Cardiac muscle cell (in vitro differentiated cells and primary cell): ENCODE measurements at regions not wholly inside any gene's neighbourhood (a gene's known extent, or its start where the extent isn't known, plus 50 kb on each side); places are given as distances from the start of the nearest gene placed in this dataset.
A peak's percentile ranks its signal among the peaks of the same experiment; 100 is the strongest.

Experiments
- DNase-seq, 2 donors: peaks; one replicate each; pipeline versions ENCODE4 v3.0.0 to v3.0.0-alpha.2; 2010 to 2017; ENCODE audit warnings: low read depth in 1 of 2, low spot score in 1 of 2
- H3K27ac ChIP-seq: fragments of 200-600 bp; sonication (generic); 2 replicates; pipeline ENCODE4 v1.5.1; 2016
- H3K27me3 ChIP-seq: fragments of 200-600 bp; sonication (generic); 2 replicates; pipeline ENCODE4 v1.6.0; 2016; ENCODE audit warnings: control low read depth
- H3K36me3 ChIP-seq: fragments of 200-600 bp; sonication (generic); 2 replicates; pipeline ENCODE4 v1.5.1; 2016; ENCODE audit warnings: control low read depth
- H3K4me1 ChIP-seq: fragments of 200-600 bp; sonication (generic); 2 replicates; pipeline ENCODE4 v1.8.1; 2017; ENCODE audit warnings: low read depth, mild to moderate bottlenecking, mixed run types
- H3K4me3 ChIP-seq: fragments of 200-600 bp; sonication (generic); 2 replicates; pipeline ENCODE4 v1.5.1; 2016; ENCODE audit warnings: mild to moderate bottlenecking
- H3K9me3 ChIP-seq: fragments of 200-600 bp; sonication (generic); 2 replicates; pipeline ENCODE4 v1.5.1; 2017; ENCODE audit warnings: low read depth, mild to moderate bottlenecking, control low read depth
- CTCF ChIP-seq: IDR thresholded peaks from 2 replicates; pipeline ENCODE4 v1.5.1; 2012; ENCODE audit warnings: low read depth, mild to moderate bottlenecking, low read length

- Histone ChIP-seq H3K27ac (no peak overlapping the region), H3K36me3 (no peaks in the 10 kb centered on the region), H3K4me3 (no peak overlapping the region), H3K4me1 (peaks cover 37% of the 10 kb centered on the region), H3K9me3 (no peaks in the 10 kb centered on the region), H3K27me3 (no peaks in the 10 kb centered on the region)
- TF ChIP-seq CTCF = no peak
- DNase-seq = no peak
These were observed 197.9 kb upstream of the NUDT4 start for GRCh38 chr12:93179792-93180191.

- no peaks in the 10 kb centered on the region for H3K36me3 ChIP-seq
- no peaks in the 10 kb centered on the region for H3K9me3 ChIP-seq
- H3K27ac ChIP-seq = no peak overlapping the region
- no peak for TF ChIP-seq CTCF
- no peak for DNase-seq
- peaks cover 39% of the 10 kb centered on the region for H3K4me1 ChIP-seq
- H3K4me3 ChIP-seq = no peak overlapping the region
- H3K27me3 ChIP-seq = no peaks in the 10 kb centered on the region
These were observed 197.2 kb upstream of the NUDT4 start for GRCh38 chr12:93180566-93180965.

- Histone ChIP-seq H3K27me3 (no peaks in the 10 kb centered on the region), H3K9me3 (no peaks in the 10 kb centered on the region), H3K27ac (no peak overlapping the region), H3K4me3 (no peak overlapping the region), H3K4me1 (peaks cover 30% of the 10 kb centered on the region), H3K36me3 (no peaks in the 10 kb centered on the region)
- DNase-seq = no peak
- TF ChIP-seq CTCF = no peak
These were observed 196.2 kb upstream of the NUDT4 start for GRCh38 chr12:93181409-93181965.

GRCh38 chr12:93183940-93184671 is 193.6 kb upstream of the NUDT4 start:
- Histone ChIP-seq H3K4me3 (no peak overlapping the region), H3K27me3 (no peaks in the 10 kb centered on the region), H3K36me3 (no peaks in the 10 kb centered on the region), H3K4me1 (peaks cover 18% of the 10 kb centered on the region), H3K27ac (peak overlapping the region; percentile 88), H3K9me3 (no peaks in the 10 kb centered on the region)
- TF ChIP-seq CTCF = no peak
- DNase-seq = peak; percentile 51 to 61

GRCh38 chr12:93184672-93185368 is 192.9 kb upstream of the NUDT4 start:
- Histone ChIP-seq H3K4me1 (peaks cover 18% of the 10 kb centered on the region), H3K36me3 (no peaks in the 10 kb centered on the region), H3K4me3 (no peak overlapping the region), H3K9me3 (no peaks in the 10 kb centered on the region), H3K27me3 (no peaks in the 10 kb centered on the region), H3K27ac (peak overlapping the region; percentile 88)
- DNase-seq = no peak
- no peak for TF ChIP-seq CTCF
